K562 (cell line): ENCODE measurements at regions not wholly inside any gene's neighbourhood (a gene's known extent, or its start where the extent isn't known, plus 50 kb on each side); places are given as distances from the start of the nearest gene placed in this dataset.

ENCODE experiments used
- ATAC-seq: fragments of 200-7000 bp; cut with Tn5 transposase; 3 replicates; pipeline ENCODE4 v1.9.1; 2020; ENCODE audit warnings: moderate library complexity
- BruUV-seq: library from RNA; stranded (reverse); fragments of 400-500 nt; replicated peaks from 2 replicates; lab custom pipeline; 2021; lab: Mats Ljungman, UMichigan
- CTCF ChIA-PET: fragments of 300-600 bp; formaldehyde crosslinking; extraction: SDS; loops from one replicate; lab custom pipeline; 2021; ENCODE audit warnings: low intra/inter-chr PET ratio; lab: Yijun Ruan, JAX
- POLR2A ChIA-PET: fragments of 300-600, 350-650 bp; sonication (Branson Sonifier 250); formaldehyde crosslinking; extraction: SDS; loops from one replicate; lab custom pipeline; 2021; ENCODE audit warnings: antibody characterized with exemption, inconsistent platforms; lab: Yijun Ruan, JAX
- DNase-seq, 4 experiments: peaks; one replicate each; pipeline versions ENCODE4 v3.0.0 to v3.0.0-alpha.2; 2011 to 2018; ENCODE audit warnings: low spot score in 3 of 4, mixed read lengths in 3 of 4; ENCODE audit errors: extremely low read depth in 1 of 4
- FAIRE-seq: peaks from 2 replicates; lab custom pipeline; 2011; peaks lifted over from hg19 to GRCh38; lab: Jason Lieb, UNC
- H2AFZ ChIP-seq: 2 replicates; pipeline ENCODE4 v1.6.0; 2011; ENCODE audit warnings: low read depth, low read length, control low read depth, inconsistent platforms
- H3K27ac ChIP-seq: fragments of 200-600 bp; 3 replicates; pipeline ENCODE4 v1.8.0; 2011; ENCODE audit warnings: low read depth, mild to moderate bottlenecking, control low read depth, inconsistent platforms, low read length, moderate library complexity, mixed read lengths; ENCODE audit errors: extremely low read depth
- H3K27me3 ChIP-seq, 2 experiments: fragments of 300-600 bp in 1 of 2; 2 replicates in 1 of 2; 3 replicates in 1 of 2; pipeline versions ENCODE4 v1.6.0 to v1.8.0; 2011; ENCODE audit warnings: inconsistent platforms in 2 of 2, low read length in 2 of 2, mild to moderate bottlenecking in 1 of 2, mixed read lengths in 1 of 2, moderate library complexity in 1 of 2; ENCODE audit not compliant: control insufficient read depth in 2 of 2, insufficient read depth in 2 of 2
- H3K36me3 ChIP-seq: fragments of 300-600 bp; 3 replicates; pipeline ENCODE4 v1.8.0; 2011; ENCODE audit warnings: mild to moderate bottlenecking, low read length, inconsistent platforms; ENCODE audit not compliant: control insufficient read depth, insufficient read depth
- H3K4me1 ChIP-seq, 2 experiments: fragments of 200-600 bp in 1 of 2; replicated peaks in 1 of 2; 2 replicates in 1 of 2; 3 replicates in 1 of 2; pipeline versions ENCODE4 v1.5.1 to v1.8.0; 2011; ENCODE audit warnings: inconsistent platforms in 2 of 2, low read length in 2 of 2, mild to moderate bottlenecking in 1 of 2, mixed read lengths in 1 of 2, moderate library complexity in 1 of 2; ENCODE audit not compliant: control insufficient read depth in 2 of 2, insufficient read depth in 2 of 2
- H3K4me2 ChIP-seq: 2 replicates; pipeline ENCODE4 v1.6.1; 2011; ENCODE audit warnings: low read length, control low read depth, inconsistent platforms, mixed read lengths; ENCODE audit not compliant: insufficient read depth
- H3K4me3 ChIP-seq: fragments of 200-600 bp; sonication (generic), shearing (Covaris generic); 2 replicates; pipeline ENCODE4 v1.5.1; 2016; ENCODE audit warnings: control low read depth, inconsistent platforms
- H3K79me2 ChIP-seq: fragments of 200-600 bp; 3 replicates; pipeline ENCODE4 v1.8.0; 2011; ENCODE audit warnings: low read length, inconsistent platforms; ENCODE audit not compliant: control insufficient read depth, insufficient read depth
- H3K9ac ChIP-seq, 2 experiments: 2 replicates each; pipeline versions ENCODE4 v1.6.0 to v1.6.1; 2011; ENCODE audit warnings: low read depth in 2 of 2, low read length in 2 of 2, control low read depth in 1 of 2, inconsistent platforms in 1 of 2, mild to moderate bottlenecking in 1 of 2, mixed read lengths in 1 of 2; ENCODE audit not compliant: insufficient read depth in 1 of 2
- H3K9me1 ChIP-seq: one replicate; pipeline ENCODE4 v1.6.0; 2011; ENCODE audit warnings: inconsistent platforms, mild to moderate bottlenecking, low read length, moderate library complexity; ENCODE audit not compliant: control insufficient read depth, insufficient read depth
- H3K9me3 ChIP-seq: replicated peaks from 2 replicates; pipeline ENCODE4 v1.5.1; 2011; ENCODE audit warnings: low read depth, low read length, inconsistent platforms; ENCODE audit not compliant: control insufficient read depth, insufficient read depth
- H4K20me1 ChIP-seq: replicated peaks from 2 replicates; pipeline ENCODE4 v1.6.1; 2011; ENCODE audit warnings: low read length, inconsistent platforms, mixed read lengths; ENCODE audit not compliant: control insufficient read depth, insufficient read depth
- C11orf30 ChIP-seq: fragments of 450-650 bp; IDR thresholded peaks from 2 replicates; pipeline ENCODE4 v1.6.1; 2016; ENCODE audit warnings: low read depth, mild to moderate bottlenecking
- DNMT1 ChIP-seq: fragments of 450-650 bp; IDR thresholded peaks from 2 replicates; pipeline ENCODE4 v1.6.1; 2016; ENCODE audit warnings: antibody characterized with exemption, mild to moderate bottlenecking
- PREB ChIP-seq: sonication (generic); formaldehyde crosslinking; IDR thresholded peaks from 2 replicates; pipeline ENCODE4 v1.8.1; 2023; ENCODE audit warnings: mild to moderate bottlenecking, missing genetic modification reagents
- SUPT5H ChIP-seq: fragments of 450-650 bp; IDR thresholded peaks from 2 replicates; pipeline ENCODE4 v1.6.1; 2016
- TAF1 ChIP-seq: IDR thresholded peaks from 2 replicates; pipeline ENCODE4 v1.6.1; 2011; ENCODE audit warnings: mild to moderate bottlenecking, low read length, moderate library complexity; ENCODE audit not compliant: insufficient read depth, control insufficient read depth, severe bottlenecking; ENCODE audit errors: extremely low read depth
- TCF3 ChIP-seq: sonication (generic); formaldehyde crosslinking; IDR thresholded peaks from 2 replicates; pipeline ENCODE4 v1.4.0; 2020; ENCODE audit warnings: mild to moderate bottlenecking, missing genetic modification reagents
- U2AF2 ChIP-seq: fragments of 200-400 bp; formaldehyde crosslinking; optimal IDR thresholded peaks from 2 replicates; pipeline ENCODE3; 2017; ENCODE audit warnings: low read depth, mild to moderate bottlenecking, low read length
- YBX1 ChIP-seq: fragments of 450-650 bp; IDR thresholded peaks from 2 replicates; pipeline ENCODE4 v1.7.1; 2016; ENCODE audit warnings: mild to moderate bottlenecking
- YY1 ChIP-seq, 3 experiments: IDR thresholded peaks; 2 replicates each; pipeline ENCODE4 v1.6.1; 2011; ENCODE audit warnings: low read length in 2 of 3, mild to moderate bottlenecking in 2 of 3, moderate library complexity in 2 of 3, borderline replicate concordance in 1 of 3, control low read depth in 1 of 3, low read depth in 1 of 3; ENCODE audit not compliant: insufficient read depth in 3 of 3, insufficient replicate concordance in 2 of 3, control insufficient read depth in 1 of 3, insufficient read length in 1 of 3; ENCODE audit errors: extremely low read depth in 1 of 3
- ZNF121 ChIP-seq: sonication (generic); formaldehyde crosslinking; conservative IDR thresholded peaks from 2 replicates; pipeline ENCODE4 v1.8.0; 2022; ENCODE audit warnings: missing genetic modification reagents
- ZNF212 ChIP-seq: fragments of 450-650 bp; formaldehyde crosslinking; IDR thresholded peaks from 2 replicates; pipeline ENCODE4 v1.4.0; 2020; ENCODE audit warnings: mild to moderate bottlenecking
- ZNF57 ChIP-seq: fragments of 450-650 bp; formaldehyde crosslinking; IDR thresholded peaks from 2 replicates; pipeline ENCODE4 v1.4.0; 2020; ENCODE audit warnings: mild to moderate bottlenecking, moderate library complexity
- ZNF639 ChIP-seq, 2 experiments: fragments of 200-800 bp in 1 of 2; sonication (Bioruptor generic) in 1 of 2; sonication (generic) in 1 of 2; formaldehyde crosslinking in 1 of 2; IDR thresholded peaks in 1 of 2; conservative IDR thresholded peaks in 1 of 2; 2 replicates each; pipeline versions ENCODE4 v1.5.0 to v1.6.1; 2016 to 2020; ENCODE audit warnings: missing compliant biosample characterization in 1 of 2, missing genetic modification characterization in 1 of 2, missing genetic modification reagents in 1 of 2
- WGBS: fragments of 100-300 bp; shearing (Covaris generic); methylation state at CpG from one replicate; pipeline ENCODE4 v1.1.6; 2016; ENCODE audit warnings: low coverage, mixed read lengths; ENCODE audit not compliant: insufficient coverage; ENCODE audit errors: missing lambda C conversion rate; 5-methylcytosine and 5-hydroxymethylcytosine counted together
- in situ Hi-C: fragments of 300-500 bp; cut with MboI; formaldehyde crosslinking; loops from 4 replicates; pipeline ENCODE4 v1.15.0; 2018; ENCODE audit warnings: inconsistent platforms, mixed read lengths
- intact Hi-C: fragments of 100-400 bp; cut with micrococcal nuclease; formaldehyde crosslinking; loops from 2 replicates; pipeline ENCODE4 v1.14.2; 2022
- TF ChIP-seq, protein P1 (sequence below): fragments of 250-450 bp; sonication (Bioruptor Pico); IDR thresholded peaks from 2 replicates; pipeline ENCODE4 v1.8.0; 2022; ENCODE audit warnings: moderate library complexity, mild to moderate bottlenecking, inconsistent platforms
- TF ChIP-seq, protein P2 (sequence below), 2 experiments: fragments of 450-650 bp; conservative IDR thresholded peaks; 2 replicates each; pipeline ENCODE4 v1.6.1; 2017; ENCODE audit warnings: mild to moderate bottlenecking in 2 of 2, moderate library complexity in 2 of 2
- TF ChIP-seq, protein P3 (sequence below): fragments of 450-650 bp; formaldehyde crosslinking; IDR thresholded peaks from 2 replicates; pipeline ENCODE4 v1.4.0; 2020; ENCODE audit warnings: mild to moderate bottlenecking

DNA sequence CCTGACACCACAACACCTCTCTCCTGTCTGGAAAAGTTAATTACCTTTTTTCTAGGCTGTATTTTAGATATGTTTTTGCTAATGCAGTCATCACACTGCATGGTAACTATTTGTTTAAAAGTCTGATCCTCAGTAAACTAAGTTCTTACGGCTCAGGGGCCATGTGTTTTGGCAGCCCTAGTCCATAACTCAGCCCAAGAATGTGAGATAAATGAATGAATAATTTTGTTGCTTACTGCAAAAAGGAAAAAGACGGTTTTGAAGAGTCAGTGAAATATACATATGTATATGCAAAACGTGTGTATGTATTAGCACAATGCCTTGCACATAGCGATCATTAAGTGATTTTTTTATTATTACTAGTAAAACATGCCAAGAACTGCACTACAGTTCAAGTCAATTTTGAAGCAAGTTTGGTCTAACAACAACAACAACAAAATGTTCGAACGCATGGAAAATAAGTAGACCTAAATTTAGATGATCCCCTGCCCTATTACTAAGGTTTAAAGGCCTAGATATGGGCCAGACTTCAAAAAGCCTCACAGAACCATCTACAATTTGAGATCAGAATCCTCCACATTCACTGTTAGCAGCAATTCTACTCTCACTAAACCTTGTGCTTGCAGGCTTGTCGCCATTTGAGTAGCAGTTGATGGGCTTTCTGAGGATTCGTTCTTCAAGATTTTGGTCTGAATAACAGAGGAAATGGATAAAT, 140.0 kb downstream of the NDUFA12 start:
- no peaks in the 10 kb centered on the region for H4K20me1 ChIP-seq
- H3K9me1 ChIP-seq: no peaks in the 10 kb centered on the region
- no peaks in the 10 kb centered on the region for H3K9me3 ChIP-seq
- no peaks in the 10 kb centered on the region for H3K36me3 ChIP-seq
- intact Hi-C loops (no loop called here), in situ Hi-C loops (no loop called here)
- BruUV-seq: no TSS peak
- H3K4me1 ChIP-seq: no peaks in the 10 kb centered on the region
- H3K9ac ChIP-seq: no peak overlapping the region
- H3K27ac ChIP-seq: no peak overlapping the region
- POLR2A ChIA-PET: no interaction called here
- 1% methylated on average over 8 of the region's 8 CpGs for WGBS
- CTCF ChIA-PET: no interaction called here
- ATAC-seq (no peak), DNase-seq (no peak), FAIRE-seq (no peak)
- no peaks in the 10 kb centered on the region for H3K79me2 ChIP-seq
- H2AFZ ChIP-seq: no peak overlapping the region
- peaks cover 0 to 8% of the 10 kb centered on the region in 2 experiments; a peak in 4 of 5 replicates for H3K27me3 ChIP-seq
- no peak overlapping the region for H3K4me3 ChIP-seq
- no peak overlapping the region for H3K4me2 ChIP-seq
- TF ChIP-seq ZNF212 (no peak), YBX1 (no peak), U2AF2 (no peak), TCF3 (CRISPR knock-in tag) (no peak), ZNF57 (CRISPR knock-in tag) (no peak), DNMT1 (no peak), C11orf30 (no peak), SUPT5H (no peak), ZNF639 (CRISPR knock-in tag; conservative IDR thresholded peaks at IDR 0.05 in 1 of 2, IDR thresholded peaks at IDR 0.05 in 1 of 2) (no peak), TAF1 (no peak), ZNF121 (CRISPR knock-in tag) (no peak), YY1 (IDR thresholded peaks at IDR 0.05; ENCODE audit: borderline replicate concordance in 1 of 3, control insufficient read depth in 1 of 3, extremely low read depth in 1 of 3, insufficient read depth in 3 of 3, insufficient read length in 1 of 3, insufficient replicate concordance in 2 of 3, low read depth in 1 of 3, low read length in 2 of 3) (no peak), PREB (CRISPR knock-in tag) (no peak)
- TF ChIP-seq, protein P1, sequence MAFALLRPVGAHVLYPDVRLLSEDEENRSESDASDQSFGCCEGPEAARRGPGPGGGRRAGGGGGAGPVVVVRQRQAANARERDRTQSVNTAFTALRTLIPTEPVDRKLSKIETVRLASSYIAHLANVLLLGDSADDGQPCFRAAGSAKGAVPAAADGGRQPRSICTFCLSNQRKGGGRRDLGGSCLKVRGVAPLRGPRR: no peak
- TF ChIP-seq, protein P2, sequence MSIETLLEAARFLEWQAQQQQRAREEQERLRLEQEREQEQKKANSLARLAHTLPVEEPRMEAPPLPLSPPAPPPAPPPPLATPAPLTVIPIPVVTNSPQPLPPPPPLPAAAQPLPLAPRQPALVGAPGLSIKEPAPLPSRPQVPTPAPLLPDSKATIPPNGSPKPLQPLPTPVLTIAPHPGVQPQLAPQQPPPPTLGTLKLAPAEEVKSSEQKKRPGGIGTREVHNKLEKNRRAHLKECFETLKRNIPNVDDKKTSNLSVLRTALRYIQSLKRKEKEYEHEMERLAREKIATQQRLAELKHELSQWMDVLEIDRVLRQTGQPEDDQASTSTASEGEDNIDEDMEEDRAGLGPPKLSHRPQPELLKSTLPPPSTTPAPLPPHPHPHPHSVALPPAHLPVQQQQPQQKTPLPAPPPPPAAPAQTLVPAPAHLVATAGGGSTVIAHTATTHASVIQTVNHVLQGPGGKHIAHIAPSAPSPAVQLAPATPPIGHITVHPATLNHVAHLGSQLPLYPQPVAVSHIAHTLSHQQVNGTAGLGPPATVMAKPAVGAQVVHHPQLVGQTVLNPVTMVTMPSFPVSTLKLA (conservative IDR thresholded peaks at IDR 0.05): no peak
- TF ChIP-seq, protein P3, sequence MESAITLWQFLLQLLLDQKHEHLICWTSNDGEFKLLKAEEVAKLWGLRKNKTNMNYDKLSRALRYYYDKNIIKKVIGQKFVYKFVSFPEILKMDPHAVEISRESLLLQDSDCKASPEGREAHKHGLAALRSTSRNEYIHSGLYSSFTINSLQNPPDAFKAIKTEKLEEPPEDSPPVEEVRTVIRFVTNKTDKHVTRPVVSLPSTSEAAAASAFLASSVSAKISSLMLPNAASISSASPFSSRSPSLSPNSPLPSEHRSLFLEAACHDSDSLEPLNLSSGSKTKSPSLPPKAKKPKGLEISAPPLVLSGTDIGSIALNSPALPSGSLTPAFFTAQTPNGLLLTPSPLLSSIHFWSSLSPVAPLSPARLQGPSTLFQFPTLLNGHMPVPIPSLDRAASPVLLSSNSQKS (CRISPR knock-in tag): no peak
